ENCODE measurements at regions not wholly inside any gene's neighbourhood (a gene's known extent, or its start where the extent isn't known, plus 50 kb on each side); places are given as distances from the start of the nearest gene placed in this dataset.

DNA sequence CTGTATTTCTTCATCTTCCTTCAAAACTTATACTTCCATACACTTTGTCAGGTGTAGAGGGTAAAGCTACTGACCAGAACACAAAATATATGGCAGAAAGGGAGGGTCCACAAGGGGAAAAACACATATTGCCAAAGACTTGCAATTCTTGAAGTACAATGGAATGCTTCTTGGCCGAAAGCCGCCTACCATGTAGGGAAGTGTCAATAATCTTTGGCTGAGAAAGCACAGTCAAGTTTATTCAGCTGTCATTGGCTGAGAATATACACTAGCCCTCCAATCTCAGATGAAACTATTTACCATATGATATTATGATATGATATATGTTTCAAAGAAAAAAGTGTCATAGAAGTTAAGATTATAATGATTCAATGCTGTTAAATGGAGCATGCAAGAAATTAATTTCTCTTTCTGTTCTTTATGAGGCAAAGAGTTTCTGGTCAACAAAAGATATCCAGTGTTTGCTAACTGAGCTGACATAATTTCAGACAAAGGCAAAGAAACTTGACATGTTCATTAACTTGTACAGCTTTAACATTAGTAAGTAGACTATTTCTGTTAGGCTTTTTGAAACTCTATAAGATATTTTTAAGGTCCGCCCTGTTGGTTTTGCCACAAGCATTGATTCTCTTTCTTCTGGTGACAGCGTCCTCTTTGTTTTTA, 89.0 kb upstream of the LPP start:
- Histone ChIP-seq H3K9ac (no peak overlapping the region), H3K36me3 (ENCODE audit: insufficient read depth) (no peaks in the 10 kb centered on the region), H3K4me1 (ENCODE audit: low read depth, poor library complexity, severe bottlenecking) (no peaks in the 10 kb centered on the region), H2AFZ (ENCODE audit: low read depth) (no peak overlapping the region), H4K20me1 (ENCODE audit: insufficient read depth) (no peaks in the 10 kb centered on the region), H3K4me3 (IDR thresholded peaks at IDR 0.05; ENCODE audit: insufficient read depth, low read depth, low read length) (no peak overlapping the region), H3K27me3 (ENCODE audit: insufficient read depth, low read depth) (no peaks in the 10 kb centered on the region), H3K4me2 (no peak overlapping the region), H3K79me2 (ENCODE audit: insufficient read depth, low read depth) (no peaks in the 10 kb centered on the region), H3K27ac (no peak overlapping the region)
- TF ChIP-seq, protein P1, sequence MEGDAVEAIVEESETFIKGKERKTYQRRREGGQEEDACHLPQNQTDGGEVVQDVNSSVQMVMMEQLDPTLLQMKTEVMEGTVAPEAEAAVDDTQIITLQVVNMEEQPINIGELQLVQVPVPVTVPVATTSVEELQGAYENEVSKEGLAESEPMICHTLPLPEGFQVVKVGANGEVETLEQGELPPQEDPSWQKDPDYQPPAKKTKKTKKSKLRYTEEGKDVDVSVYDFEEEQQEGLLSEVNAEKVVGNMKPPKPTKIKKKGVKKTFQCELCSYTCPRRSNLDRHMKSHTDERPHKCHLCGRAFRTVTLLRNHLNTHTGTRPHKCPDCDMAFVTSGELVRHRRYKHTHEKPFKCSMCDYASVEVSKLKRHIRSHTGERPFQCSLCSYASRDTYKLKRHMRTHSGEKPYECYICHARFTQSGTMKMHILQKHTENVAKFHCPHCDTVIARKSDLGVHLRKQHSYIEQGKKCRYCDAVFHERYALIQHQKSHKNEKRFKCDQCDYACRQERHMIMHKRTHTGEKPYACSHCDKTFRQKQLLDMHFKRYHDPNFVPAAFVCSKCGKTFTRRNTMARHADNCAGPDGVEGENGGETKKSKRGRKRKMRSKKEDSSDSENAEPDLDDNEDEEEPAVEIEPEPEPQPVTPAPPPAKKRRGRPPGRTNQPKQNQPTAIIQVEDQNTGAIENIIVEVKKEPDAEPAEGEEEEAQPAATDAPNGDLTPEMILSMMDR (conservative IDR thresholded peaks at IDR 0.05; ENCODE audit: low read depth, low read length): no peak

DNA sequence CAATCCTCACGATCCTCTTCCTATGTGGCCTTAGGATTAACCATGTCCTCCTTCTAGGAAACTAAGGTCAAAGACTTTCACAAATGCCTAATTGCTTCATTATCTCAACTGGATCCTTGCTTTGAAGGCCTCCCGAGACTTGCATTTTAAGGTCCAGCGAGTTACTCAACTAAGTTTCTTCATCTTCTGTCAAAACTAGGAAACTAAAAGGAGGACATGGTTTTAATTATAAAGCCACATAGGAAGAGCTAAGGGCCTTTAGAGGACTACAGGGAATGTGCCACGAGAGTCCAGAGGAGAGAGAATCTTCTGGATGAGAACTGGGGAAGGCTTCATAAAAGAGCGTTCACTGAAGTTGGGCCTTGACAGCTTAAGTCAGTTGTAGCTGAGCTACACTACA, 87.8 kb upstream of the LPP start:
- no peaks in the 10 kb centered on the region for H4K20me1 ChIP-seq (ENCODE audit: insufficient read depth)

DNA sequence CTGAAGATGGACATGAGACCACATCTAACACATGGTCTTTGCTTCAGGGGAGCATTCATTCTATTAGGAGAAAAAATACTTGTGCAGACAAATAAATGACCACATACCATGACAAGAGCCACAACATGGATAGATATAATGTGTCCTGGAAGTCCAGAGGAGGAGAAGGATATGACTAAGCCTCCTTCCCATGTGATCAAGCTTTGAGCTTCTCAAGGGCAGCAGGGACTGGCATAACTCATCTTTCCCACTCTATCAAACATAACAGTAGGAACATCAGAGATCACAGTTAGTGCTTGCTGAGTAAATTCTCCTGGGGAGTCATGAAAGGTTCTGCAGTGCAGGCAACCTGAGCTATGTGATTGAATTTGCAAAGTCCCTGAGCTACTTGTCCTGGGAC, 86.0 kb upstream of the LPP start:
- Histone ChIP-seq H2AFZ (ENCODE audit: low read depth) (no peak overlapping the region), H3K4me2 (no peak overlapping the region), H3K79me2 (ENCODE audit: insufficient read depth, low read depth) (no peaks in the 10 kb centered on the region), H4K20me1 (ENCODE audit: insufficient read depth) (no peaks in the 10 kb centered on the region), H3K4me1 (ENCODE audit: low read depth, poor library complexity, severe bottlenecking) (no peaks in the 10 kb centered on the region), H3K36me3 (ENCODE audit: insufficient read depth) (no peaks in the 10 kb centered on the region), H3K27ac (no peak overlapping the region), H3K9ac (no peak overlapping the region), H3K4me3 (IDR thresholded peaks at IDR 0.05; ENCODE audit: insufficient read depth, low read depth, low read length) (no peak overlapping the region), H3K27me3 (ENCODE audit: insufficient read depth, low read depth) (no peaks in the 10 kb centered on the region)
- TF ChIP-seq, protein P1 (conservative IDR thresholded peaks at IDR 0.05; ENCODE audit: low read depth, low read length): no peak

More for the DNA sequence above, 87.8 kb upstream of the LPP start:
- TF ChIP-seq, protein P1 (conservative IDR thresholded peaks at IDR 0.05; ENCODE audit: low read depth, low read length): no peak
- H3K9ac ChIP-seq: no peak overlapping the region
- H3K4me3 ChIP-seq (IDR thresholded peaks at IDR 0.05; ENCODE audit: insufficient read depth, low read depth, low read length): no peak overlapping the region
- no peak overlapping the region for H3K4me2 ChIP-seq
- no peaks in the 10 kb centered on the region for H3K36me3 ChIP-seq (ENCODE audit: insufficient read depth)
- H2AFZ ChIP-seq (ENCODE audit: low read depth): no peak overlapping the region
- no peaks in the 10 kb centered on the region for H3K4me1 ChIP-seq (ENCODE audit: low read depth, poor library complexity, severe bottlenecking)
- H3K79me2 ChIP-seq (ENCODE audit: insufficient read depth, low read depth): no peaks in the 10 kb centered on the region
- no peaks in the 10 kb centered on the region for H3K27me3 ChIP-seq (ENCODE audit: insufficient read depth, low read depth)
- no peak overlapping the region for H3K27ac ChIP-seq

DNA sequence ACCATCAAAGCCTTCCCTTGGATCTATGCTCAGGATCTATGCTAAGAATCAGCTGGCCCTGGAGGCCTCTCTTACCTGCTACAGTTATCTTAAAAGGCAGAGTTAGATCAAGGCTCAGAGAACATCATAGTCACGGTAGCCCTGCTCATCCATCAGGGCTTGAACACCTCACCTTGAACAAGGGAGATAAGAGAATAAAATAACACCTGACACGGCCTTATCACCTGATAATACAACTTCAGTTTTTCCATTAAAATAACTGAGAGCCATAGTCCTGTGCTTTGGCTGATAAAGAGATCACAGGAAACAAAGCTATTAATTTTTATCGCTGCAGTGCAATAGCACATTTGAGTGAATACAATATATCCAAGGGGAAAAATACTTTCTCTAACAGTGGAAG, 85.6 kb upstream of the LPP start:
- Histone ChIP-seq H2AFZ (ENCODE audit: low read depth) (no peak overlapping the region), H3K79me2 (ENCODE audit: insufficient read depth, low read depth) (no peaks in the 10 kb centered on the region)

More for the DNA sequence above, 85.6 kb upstream of the LPP start:
- H3K36me3 ChIP-seq (ENCODE audit: insufficient read depth): no peaks in the 10 kb centered on the region
- no peak overlapping the region for H3K4me3 ChIP-seq (IDR thresholded peaks at IDR 0.05; ENCODE audit: insufficient read depth, low read depth, low read length)
- TF ChIP-seq, protein P1 (conservative IDR thresholded peaks at IDR 0.05; ENCODE audit: low read depth, low read length): no peak
- no peak overlapping the region for H3K9ac ChIP-seq
- no peak overlapping the region for H3K4me2 ChIP-seq
- no peaks in the 10 kb centered on the region for H3K4me1 ChIP-seq (ENCODE audit: low read depth, poor library complexity, severe bottlenecking)
- no peaks in the 10 kb centered on the region for H3K27me3 ChIP-seq (ENCODE audit: insufficient read depth, low read depth)
- no peaks in the 10 kb centered on the region for H4K20me1 ChIP-seq (ENCODE audit: insufficient read depth)
- H3K27ac ChIP-seq: no peak overlapping the region
